Right lobe of liver (tissue), 6 donors: ENCODE measurements at regions not wholly inside any gene's neighbourhood (a gene's known extent, or its start where the extent isn't known, plus 50 kb on each side); places are given as distances from the start of the nearest gene placed in this dataset.

Experiments used
- ATAC-seq, 4 donors: fragments of 200-7000 bp; cut with Tn5 transposase; one replicate each; pipeline ENCODE4 v1.9.1; 2020; ENCODE audit warnings: mild to moderate bottlenecking in 4 of 4, moderate library complexity in 4 of 4
- DNase-seq, 3 donors: peaks; one replicate each; pipeline ENCODE4 v3.0.0-alpha.2; 2020
- H3K27ac ChIP-seq, 3 donors: fragments of 200-600 bp; one replicate each; pipeline ENCODE4 v1.8.0; 2022
- H3K27me3 ChIP-seq, 2 donors: fragments of 200-600 bp; one replicate each; pipeline ENCODE4 v1.8.0; 2022
- H3K36me3 ChIP-seq, 4 donors: fragments of 200-600 bp; sonication (generic) in 1 of 4; one replicate each; pipeline versions ENCODE4 v1.5.1 to v1.8.0; 2017 to 2022; ENCODE audit warnings: control low read depth in 1 of 4
- H3K4me1 ChIP-seq, 4 donors: fragments of 200-600 bp; sonication (generic) in 1 of 4; one replicate each; pipeline versions ENCODE4 v1.5.1 to v1.8.0; 2017 to 2022; ENCODE audit warnings: control low read depth in 1 of 4
- H3K4me3 ChIP-seq, 3 donors: fragments of 200-600 bp; one replicate each; pipeline ENCODE4 v1.8.0; 2022
- H3K9me3 ChIP-seq, 4 donors: fragments of 200-600 bp; sonication (generic) in 1 of 4; one replicate each; pipeline versions ENCODE4 v1.5.1 to v1.8.0; 2017 to 2022; ENCODE audit warnings: control low read depth in 1 of 4
- POLR2A ChIP-seq: fragments of 450-650 bp; IDR thresholded peaks from one replicate; pipeline ENCODE4 v1.6.1; 2017; ENCODE audit warnings: antibody characterized with exemption, mild to moderate bottlenecking
- WGBS: methylation state at CpG from one replicate; pipeline ENCODE4 v1.1.6; 2018; ENCODE audit warnings: low coverage, low lambda C conversion rate; ENCODE audit not compliant: insufficient coverage; ENCODE audit errors: missing lambda C conversion rate; 5-methylcytosine and 5-hydroxymethylcytosine counted together
- intact Hi-C, 2 donors: fragments of 100-400 bp; cut with DNase I; formaldehyde crosslinking; loops; one replicate each; pipeline versions ENCODE4 v1.11.2 to v1.14.1; 2022
- TF ChIP-seq, protein P1 (sequence below), 4 donors: fragments of 200-600 bp in 3 of 4; fragments of 450-650 bp in 1 of 4; IDR thresholded peaks; one replicate each; pipeline versions ENCODE4 v1.5.1 to v1.8.0; 2016 to 2022; ENCODE audit warnings: antibody characterized with exemption in 4 of 4, mild to moderate bottlenecking in 2 of 4
- donor health status: DM: no; HTN: yes; CAD: no.
- donor health status: DM: no; HTN: no; CAD: no.
- donor health status: DM: no; HTN: no; CAD: no.
- donor health status: DM: no; HTN: yes; CAD: no.
- donor health status: DM: no; HTN: yes; CAD: no.

DNA sequence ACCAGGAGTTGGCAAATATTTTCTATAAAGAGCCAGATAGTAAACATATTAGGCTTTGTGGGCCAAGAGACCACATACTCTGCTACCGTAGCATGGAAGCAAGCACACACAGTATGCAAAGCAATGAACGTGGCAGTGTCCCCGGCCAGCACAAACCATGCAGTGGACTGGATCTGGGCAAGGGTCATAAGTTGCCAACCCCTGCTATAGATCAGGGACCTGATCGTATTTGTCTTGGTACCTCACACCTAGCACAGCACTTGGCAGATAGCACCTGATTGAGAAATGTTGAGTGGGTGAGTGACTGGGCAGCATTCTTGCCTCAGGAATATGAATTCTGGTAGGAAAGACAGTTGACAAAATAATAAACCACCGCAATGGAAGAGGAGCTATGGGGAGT is 331.9 kb downstream of the FGFR2 start:
- Histone ChIP-seq H3K27ac (no peak overlapping the region), H3K36me3 (no peaks in the 10 kb centered on the region), H3K27me3 (no peaks in the 10 kb centered on the region), H3K4me3 (no peak overlapping the region), H3K4me1 (peaks cover 0 to 12% (median 0%) of the 10 kb centered on the region in 4 donors), H3K9me3 (no peaks in the 10 kb centered on the region)
- ATAC-seq (peak; percentile 94 to 98 (median 96)), DNase-seq (peak; percentile 53 to 69 (median 62))
- no peak for TF ChIP-seq POLR2A
- TF ChIP-seq, protein P1, sequence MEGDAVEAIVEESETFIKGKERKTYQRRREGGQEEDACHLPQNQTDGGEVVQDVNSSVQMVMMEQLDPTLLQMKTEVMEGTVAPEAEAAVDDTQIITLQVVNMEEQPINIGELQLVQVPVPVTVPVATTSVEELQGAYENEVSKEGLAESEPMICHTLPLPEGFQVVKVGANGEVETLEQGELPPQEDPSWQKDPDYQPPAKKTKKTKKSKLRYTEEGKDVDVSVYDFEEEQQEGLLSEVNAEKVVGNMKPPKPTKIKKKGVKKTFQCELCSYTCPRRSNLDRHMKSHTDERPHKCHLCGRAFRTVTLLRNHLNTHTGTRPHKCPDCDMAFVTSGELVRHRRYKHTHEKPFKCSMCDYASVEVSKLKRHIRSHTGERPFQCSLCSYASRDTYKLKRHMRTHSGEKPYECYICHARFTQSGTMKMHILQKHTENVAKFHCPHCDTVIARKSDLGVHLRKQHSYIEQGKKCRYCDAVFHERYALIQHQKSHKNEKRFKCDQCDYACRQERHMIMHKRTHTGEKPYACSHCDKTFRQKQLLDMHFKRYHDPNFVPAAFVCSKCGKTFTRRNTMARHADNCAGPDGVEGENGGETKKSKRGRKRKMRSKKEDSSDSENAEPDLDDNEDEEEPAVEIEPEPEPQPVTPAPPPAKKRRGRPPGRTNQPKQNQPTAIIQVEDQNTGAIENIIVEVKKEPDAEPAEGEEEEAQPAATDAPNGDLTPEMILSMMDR (IDR thresholded peaks at IDR 0.05): no peak
- intact Hi-C loops: no loop called here
- WGBS: 11% methylated on average over 5 of the region's 5 CpGs

DNA sequence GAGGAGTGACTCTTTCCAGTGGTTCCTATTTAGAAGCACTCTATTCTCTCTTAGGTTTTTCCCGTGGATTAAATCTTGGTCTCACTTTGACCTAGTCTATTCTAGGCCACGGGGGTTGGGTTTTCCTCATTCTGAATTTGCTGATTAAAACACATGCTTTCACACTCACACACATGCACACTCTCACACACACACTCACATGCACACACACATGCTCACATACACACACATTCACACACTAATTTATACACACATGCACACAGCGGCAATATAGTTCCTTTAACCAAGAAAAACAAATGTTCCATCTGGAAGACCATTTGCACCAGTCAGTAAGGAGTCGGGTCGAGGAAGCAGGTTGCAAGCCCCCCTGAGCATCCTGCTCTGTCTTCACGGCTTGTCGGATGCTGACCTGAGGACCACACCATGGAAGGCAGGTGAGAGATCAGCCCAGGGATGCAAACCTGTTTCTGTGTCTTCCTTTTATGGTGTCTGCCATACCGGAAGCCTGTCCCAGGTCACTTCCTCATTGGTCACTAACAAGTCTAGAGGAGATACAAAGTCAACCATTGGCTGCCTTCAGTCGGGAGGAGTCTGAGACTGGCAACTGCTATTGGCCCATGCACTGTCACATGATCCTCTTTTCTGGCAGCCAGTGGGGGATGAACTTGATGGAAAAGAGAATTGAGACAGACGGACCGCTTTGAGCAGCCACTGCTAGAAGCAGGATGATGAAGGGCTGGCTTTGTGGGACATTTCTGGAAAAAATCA is 330.8 kb downstream of the FGFR2 start:
- whole genome bisulfite sequencing: 81% methylated on average over 9 of the region's 11 CpGs
- peaks cover 0 to 12% (median 0%) of the 10 kb centered on the region in 4 donors for H3K4me1 ChIP-seq
- intact Hi-C loops: no loop called here
- no peak for DNase-seq
- ATAC-seq: no peak
- no peaks in the 10 kb centered on the region for H3K36me3 ChIP-seq
- H3K9me3 ChIP-seq: no peaks in the 10 kb centered on the region
- H3K27me3 ChIP-seq: no peaks in the 10 kb centered on the region
- H3K27ac ChIP-seq: no peak overlapping the region
- no peak overlapping the region for H3K4me3 ChIP-seq
- TF ChIP-seq POLR2A: no peak

DNA sequence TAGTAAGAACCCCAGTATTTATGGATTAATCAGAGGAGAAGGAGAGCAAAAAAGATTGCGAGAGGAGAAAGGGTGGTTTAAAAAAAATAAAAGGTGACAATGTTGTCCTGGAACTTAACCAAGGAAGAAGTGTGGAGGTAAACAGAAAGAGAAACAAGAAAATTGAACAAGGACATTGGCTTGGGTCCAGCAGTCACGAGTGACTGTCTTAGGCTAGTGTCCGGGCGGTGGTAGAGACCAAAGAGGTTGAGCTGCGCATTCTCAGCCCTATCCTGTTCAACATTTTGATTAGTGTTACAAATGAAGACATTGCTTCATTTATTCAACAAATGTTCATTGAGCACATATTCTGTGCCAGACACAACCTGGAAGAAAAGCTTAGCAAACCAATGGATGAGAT is 329.9 kb downstream of the FGFR2 start:
- DNase-seq (no peak), ATAC-seq (no peak)

DNA sequence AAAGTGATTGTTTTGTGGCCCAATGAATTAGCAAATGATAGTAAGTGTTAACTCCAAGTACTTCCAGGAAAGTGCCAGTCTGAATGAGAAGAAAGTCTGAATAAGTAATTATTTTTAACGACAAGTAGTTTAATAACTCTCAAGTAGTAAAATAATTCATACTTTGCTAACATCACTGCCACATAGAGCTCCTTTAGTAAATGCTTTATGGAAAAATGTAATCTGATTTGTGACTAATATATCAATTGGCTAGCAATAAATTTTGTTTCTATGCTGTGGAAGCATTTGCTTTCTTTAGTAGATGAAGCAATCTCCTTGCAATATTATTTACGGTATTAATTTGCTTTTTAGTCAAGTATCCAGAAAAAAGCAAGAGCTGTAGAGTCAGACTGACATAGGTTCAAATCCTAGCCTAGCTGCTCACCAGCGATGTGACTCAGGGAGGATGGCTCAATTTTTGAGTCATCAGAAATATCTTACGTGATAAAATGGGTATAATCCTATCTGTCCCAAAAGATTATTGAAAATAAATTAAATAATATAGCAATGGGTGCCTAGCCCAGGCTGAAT is 329.3 kb downstream of the FGFR2 start:
- TF ChIP-seq, protein P1 (IDR thresholded peaks at IDR 0.05): no peak
- TF ChIP-seq POLR2A: no peak
- Histone ChIP-seq H3K9me3 (no peaks in the 10 kb centered on the region), H3K27me3 (no peaks in the 10 kb centered on the region), H3K27ac (no peak overlapping the region), H3K36me3 (no peaks in the 10 kb centered on the region), H3K4me1 (peaks cover 0 to 12% (median 0%) of the 10 kb centered on the region in 4 donors), H3K4me3 (no peak overlapping the region)
- WGBS: 79% methylated on average over 4 of the region's 4 CpGs
- ATAC-seq (no peak), DNase-seq (no peak)
- intact Hi-C loops: no loop called here

More for the DNA sequence above, 329.9 kb downstream of the FGFR2 start:
- Histone ChIP-seq H3K4me3 (no peak overlapping the region), H3K9me3 (no peaks in the 10 kb centered on the region), H3K27ac (no peak overlapping the region), H3K36me3 (no peaks in the 10 kb centered on the region), H3K27me3 (no peaks in the 10 kb centered on the region), H3K4me1 (peaks cover 0 to 12% (median 0%) of the 10 kb centered on the region in 4 donors)
- intact Hi-C loops: no loop called here
- WGBS: 70% methylated on average over 5 of the region's 5 CpGs
- no peak for TF ChIP-seq POLR2A
- TF ChIP-seq, protein P1 (IDR thresholded peaks at IDR 0.05): no peak

DNA sequence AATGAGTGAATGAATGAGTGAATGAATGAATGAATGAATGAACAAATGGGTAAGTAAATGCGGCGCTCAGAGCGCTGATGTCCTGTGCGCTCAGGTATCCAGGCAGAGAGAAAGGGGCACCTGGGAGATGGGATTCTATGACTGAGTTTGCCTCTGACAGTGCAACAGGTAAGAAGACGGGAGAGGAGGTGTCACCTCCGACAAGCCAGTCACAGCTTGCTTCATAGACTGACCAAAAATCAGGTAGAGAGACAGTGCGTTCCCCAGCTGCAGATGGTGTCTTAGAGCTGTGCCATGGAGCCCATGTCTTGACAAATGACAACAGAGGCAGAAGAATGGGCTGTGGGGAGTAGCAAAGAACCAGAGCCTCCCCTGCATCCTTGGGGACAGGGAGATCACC is 327.3 kb downstream of the FGFR2 start:
- H3K4me3 ChIP-seq: no peak overlapping the region
- 82% methylated on average over 7 of the region's 7 CpGs for whole genome bisulfite sequencing
- peaks cover 0 to 11% (median 0%) of the 10 kb centered on the region in 4 donors for H3K4me1 ChIP-seq
- H3K27ac ChIP-seq: no peak overlapping the region
- H3K36me3 ChIP-seq: no peaks in the 10 kb centered on the region
- DNase-seq: no peak
- intact Hi-C loops: no loop called here
- H3K9me3 ChIP-seq: no peaks in the 10 kb centered on the region
- H3K27me3 ChIP-seq: no peaks in the 10 kb centered on the region
- no peak for ATAC-seq
- TF ChIP-seq POLR2A: no peak
- TF ChIP-seq, protein P1 (IDR thresholded peaks at IDR 0.05): no peak
